COR-L47 (cell line): ENCODE measurements at regions not wholly inside any gene's neighbourhood (a gene's known extent, or its start where the extent isn't known, plus 50 kb on each side); places are given as distances from the start of the nearest gene placed in this dataset.
"Not testable (repeated sequence)": the region's sequence is repeated elsewhere in the genome, so short reads cannot be mapped to it uniquely, and the experiment has no call there.

Experiments used
- DNase-seq: peaks from one replicate; lab custom pipeline; 2025; lab: John Stamatoyannopoulos, UW

- DNase-seq = no peak
Observed at GRCh38 chr6:82419132-82419581, 55.5 kb downstream of the TPBG start.

- no peak for DNase-seq
Observed at GRCh38 chr6:82419859-82420258, 56.2 kb downstream of the TPBG start.

- no peak for DNase-seq
Observed at GRCh38 chr6:82430611-82431010, 67.0 kb downstream of the TPBG start.

- DNase-seq = no peak
Observed at GRCh38 chr6:82436740-82437139, 73.1 kb downstream of the TPBG start.

GRCh38 chr6:82437701-82438100 is 74.1 kb downstream of the TPBG start:
- DNase-seq = no peak

GRCh38 chr6:82441047-82441855 is 77.6 kb downstream of the TPBG start:
- DNase-seq = peak; percentile 54

GRCh38 chr6:82442061-82442719 is 78.6 kb downstream of the TPBG start:
- DNase-seq = peak; percentile 49

GRCh38 chr6:82458147-82458546 is 94.5 kb downstream of the TPBG start:
- no peak for DNase-seq

GRCh38 chr6:82458705-82459104 is 95.1 kb downstream of the TPBG start:
- DNase-seq = no peak

- DNase-seq = no peak
Observed at GRCh38 chr6:82461536-82461935, 97.9 kb downstream of the TPBG start.

- no peak for DNase-seq
Observed at GRCh38 chr6:82467338-82467737, 103.7 kb downstream of the TPBG start.

- DNase-seq = not testable (repeated sequence)
Observed at GRCh38 chr6:82470123-82470522, 106.5 kb downstream of the TPBG start.

GRCh38 chr6:82475106-82475505 is 111.5 kb downstream of the TPBG start:
- not testable (repeated sequence) for DNase-seq

- DNase-seq = no peak
Observed at GRCh38 chr6:82484001-82484400, 120.4 kb downstream of the TPBG start.

- DNase-seq = no peak
Observed at GRCh38 chr6:82484737-82485626, 121.4 kb downstream of the TPBG start.

GRCh38 chr6:82487895-82488294 is 124.3 kb downstream of the TPBG start:
- DNase-seq = no peak

GRCh38 chr6:82488403-82488802 is 124.8 kb downstream of the TPBG start:
- no peak for DNase-seq

GRCh38 chr6:82492134-82492533 is 128.5 kb downstream of the TPBG start:
- peak; percentile 43 for DNase-seq

- peak; percentile 74 for DNase-seq
Observed at GRCh38 chr6:82493467-82493866, 129.8 kb downstream of the TPBG start.

GRCh38 chr6:82494367-82494766 is 130.8 kb downstream of the TPBG start:
- peak; percentile 10 for DNase-seq

GRCh38 chr6:82501901-82502300 is 138.3 kb downstream of the TPBG start:
- DNase-seq = not testable (repeated sequence)

- DNase-seq = no peak
Observed at GRCh38 chr6:82506526-82506925, 142.9 kb downstream of the TPBG start.
